Germinal center (tissue), 1 donor: ENCODE measurements at regions not wholly inside any gene's neighbourhood (a gene's known extent, or its start where the extent isn't known, plus 50 kb on each side); places are given as distances from the start of the nearest gene placed in this dataset.
"Not testable (repeated sequence)": the region's sequence is repeated elsewhere in the genome, so short reads cannot be mapped to it uniquely, and the experiment has no call there.

ENCODE experiments used
- DNase-seq: peaks from one replicate; pipeline ENCODE4 v3.0.0; 2012; ENCODE audit warnings: mixed read lengths, low spot score

DNA sequence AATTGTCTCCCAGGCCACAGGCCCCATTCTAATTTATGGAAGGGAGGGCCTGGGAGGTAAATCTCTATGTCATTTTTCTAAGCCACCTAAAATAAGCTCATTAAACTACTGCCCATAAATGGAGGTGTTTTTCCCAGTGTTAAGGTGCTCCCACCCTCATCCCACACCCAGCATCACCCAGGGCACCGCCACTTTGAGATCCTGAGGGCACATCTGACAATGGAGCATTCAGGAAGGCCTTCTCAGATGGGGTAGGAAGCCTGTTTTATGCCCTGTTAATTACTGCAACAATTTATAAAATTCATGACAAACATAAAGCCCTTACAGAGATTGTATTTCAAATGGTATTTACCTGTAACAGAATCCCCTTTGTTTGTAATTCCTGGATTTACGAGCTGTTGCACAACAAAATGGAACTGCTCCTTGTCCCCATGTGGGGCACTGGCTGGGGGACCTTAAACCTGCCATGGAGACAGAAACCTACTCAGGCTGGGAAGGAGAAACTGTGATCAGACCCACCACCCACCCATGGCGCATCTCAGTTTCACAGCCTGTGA is 319.5 kb upstream of the USP24 start:
- no peak for DNase-seq

DNA sequence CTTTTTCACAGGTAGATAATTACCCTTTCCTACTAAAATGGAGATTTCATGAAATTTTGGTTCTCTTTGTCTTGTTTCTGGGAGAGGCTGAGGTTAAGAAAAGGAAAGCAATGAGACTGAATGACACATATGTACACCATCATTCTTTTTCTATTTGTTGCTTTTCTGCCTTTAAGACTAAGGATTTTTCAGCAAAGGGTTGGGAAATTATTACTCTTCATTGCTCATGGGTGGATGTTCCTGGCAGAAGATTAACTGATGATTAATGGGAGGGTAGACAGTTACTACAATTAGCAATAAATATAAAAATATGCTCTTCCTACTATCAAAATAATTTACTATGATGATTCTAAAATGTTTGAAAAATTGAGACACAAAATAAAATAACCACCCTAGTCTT is 316.5 kb upstream of the USP24 start:
- no peak for DNase-seq

DNA sequence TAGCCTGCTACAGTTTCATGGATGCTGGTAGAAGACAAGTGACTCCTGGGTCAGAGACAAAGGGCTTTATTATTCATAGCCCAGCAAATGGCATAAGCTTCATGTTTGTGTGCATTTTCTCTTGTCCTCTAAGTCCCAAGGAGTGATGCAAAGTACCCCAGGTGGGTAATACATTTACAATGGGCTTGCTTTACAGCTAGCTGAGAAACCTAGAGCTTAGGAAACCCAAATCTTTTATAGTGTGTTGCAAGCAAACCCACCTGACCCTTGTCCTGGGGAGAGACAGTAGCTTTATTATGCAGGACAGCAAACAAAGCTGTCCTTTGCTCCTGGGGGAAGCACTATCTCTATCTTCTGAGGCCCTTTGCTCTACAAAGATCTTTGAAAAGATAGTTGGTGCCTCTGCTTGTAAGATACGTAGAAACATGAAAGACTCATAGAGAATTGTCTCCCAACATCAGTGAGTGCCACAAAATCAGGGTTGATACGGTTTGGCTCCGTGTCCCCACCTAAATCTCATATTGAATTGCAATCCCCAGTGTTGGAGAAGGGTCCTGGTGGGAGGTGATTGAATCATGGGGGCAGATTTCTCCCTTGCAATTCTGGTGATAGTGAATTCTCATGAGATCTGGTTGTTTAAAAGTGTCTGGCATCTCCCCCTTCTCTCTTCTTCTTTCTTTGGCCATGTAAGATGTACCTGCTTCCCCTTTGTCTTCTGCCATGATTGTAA is 315.8 kb upstream of the USP24 start:
- no peak for DNase-seq

DNA sequence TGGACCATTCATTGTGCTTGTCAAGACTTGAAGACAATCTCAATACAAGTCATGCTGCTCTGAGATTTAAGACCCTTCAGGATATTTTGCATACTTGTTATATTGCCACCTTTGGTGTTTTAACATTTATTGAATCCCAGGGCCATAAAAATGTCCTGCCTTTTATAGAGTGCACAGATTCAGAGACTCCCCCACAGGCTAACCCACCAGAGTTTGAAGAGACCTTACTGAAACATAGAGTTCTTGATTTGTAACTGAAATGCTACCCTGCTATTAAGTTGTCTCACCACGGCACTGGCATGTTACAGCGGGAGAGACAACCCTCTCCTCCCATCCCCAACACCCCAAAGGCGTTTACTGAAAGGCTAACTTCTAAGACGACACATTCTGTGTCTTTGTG is 313.9 kb upstream of the USP24 start:
- no peak for DNase-seq

DNA sequence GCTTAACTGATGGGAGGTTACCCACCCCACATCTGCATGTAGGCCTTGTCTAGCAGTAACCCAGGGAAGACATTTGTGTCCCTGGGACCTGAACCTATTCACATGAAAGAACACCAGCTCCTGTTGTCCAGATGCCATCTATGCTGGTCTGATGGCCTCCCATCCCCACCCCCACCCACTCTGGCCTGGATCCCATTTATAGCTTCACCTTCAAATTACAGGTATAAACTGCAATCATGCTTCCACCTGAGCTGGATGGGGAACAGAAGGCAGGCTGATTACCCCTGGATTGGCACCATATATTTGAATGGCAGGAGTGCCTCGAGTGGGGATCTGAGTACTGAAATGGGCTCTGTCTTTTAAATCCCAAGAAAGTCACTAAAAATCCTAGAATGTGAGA is 312.7 kb upstream of the USP24 start:
- no peak for DNase-seq

- DNase-seq = no peak
Observed at GRCh38 chr1:55526716-55527115, 311.6 kb upstream of the USP24 start.

GRCh38 chr1:55524006-55524405 is 308.8 kb upstream of the USP24 start:
- DNase-seq = no peak

DNA sequence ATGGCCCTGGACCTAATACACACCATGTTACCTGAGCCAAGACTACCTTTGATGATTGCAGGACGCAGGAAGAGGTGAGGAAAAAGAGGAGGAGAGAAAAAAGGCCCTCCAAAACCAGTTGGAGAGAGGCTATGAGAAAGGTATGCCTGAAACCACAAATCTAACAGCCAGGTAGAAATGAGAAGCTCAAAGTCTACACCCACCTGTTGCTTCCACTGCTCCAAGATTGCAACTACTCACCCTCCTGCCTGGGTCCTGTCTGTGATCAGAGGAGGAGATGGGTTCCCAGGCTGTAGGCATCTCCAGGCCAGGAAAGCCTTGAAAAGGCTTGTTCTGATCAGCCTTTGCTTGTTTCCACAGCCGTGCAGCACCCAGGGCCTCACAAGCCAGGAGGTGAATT is 307.8 kb upstream of the USP24 start:
- no peak for DNase-seq

GRCh38 chr1:55522353-55522903 is 307.3 kb upstream of the USP24 start:
- no peak for DNase-seq

DNA sequence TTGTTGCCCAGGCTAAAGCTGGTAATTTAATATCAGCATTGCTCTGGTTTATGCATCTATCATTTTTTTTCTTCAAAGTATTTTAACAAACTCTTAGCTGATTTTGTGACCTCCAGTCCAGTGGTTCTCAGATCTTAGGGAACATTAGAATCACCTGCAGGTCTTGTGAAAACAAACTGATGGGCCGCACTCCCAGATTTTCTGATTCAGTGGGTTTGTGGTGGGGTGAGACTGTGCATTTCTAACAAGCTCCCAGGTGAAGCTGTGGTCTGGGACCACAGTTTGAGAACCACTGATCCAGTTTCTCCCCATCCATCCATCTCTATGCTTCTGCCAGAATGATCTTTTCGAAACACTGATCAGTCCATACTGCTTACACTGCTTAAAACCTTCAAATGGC is 305.7 kb upstream of the USP24 start:
- DNase-seq = no peak

DNA sequence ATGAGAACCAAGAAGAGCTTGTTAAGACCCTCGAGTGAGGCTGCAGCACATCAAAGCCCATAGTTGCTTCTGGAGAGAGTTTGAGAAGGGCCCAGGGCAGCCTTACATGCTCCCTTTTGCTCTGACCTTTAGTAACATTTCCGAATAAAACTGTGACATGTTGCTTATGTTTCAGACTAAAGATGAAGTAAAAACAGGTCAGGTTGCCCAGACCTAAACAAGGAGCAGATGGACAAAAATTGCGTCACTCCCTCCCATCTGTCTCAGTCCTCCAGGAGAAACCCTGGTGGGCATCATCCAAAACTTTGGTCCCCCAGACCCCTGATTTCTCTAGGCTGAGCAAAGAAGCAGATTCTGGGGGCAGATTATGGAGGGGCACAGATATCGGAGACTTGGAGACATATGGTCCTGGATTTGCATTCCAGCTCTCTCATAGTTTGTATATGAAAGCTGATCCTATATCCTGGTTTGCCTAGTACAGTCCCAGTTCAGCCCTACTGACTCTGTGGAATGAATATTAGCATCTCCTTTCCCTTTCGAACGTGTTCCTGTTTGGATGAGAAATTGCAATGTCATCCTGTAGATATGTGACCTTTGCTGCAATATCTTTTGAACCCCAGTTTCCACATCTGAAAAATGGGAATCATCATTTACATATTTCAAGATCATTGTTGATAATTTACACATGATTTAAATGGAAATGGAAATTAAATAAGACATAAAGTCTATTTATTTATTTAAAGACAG is 304.9 kb upstream of the USP24 start:
- no peak for DNase-seq

DNA sequence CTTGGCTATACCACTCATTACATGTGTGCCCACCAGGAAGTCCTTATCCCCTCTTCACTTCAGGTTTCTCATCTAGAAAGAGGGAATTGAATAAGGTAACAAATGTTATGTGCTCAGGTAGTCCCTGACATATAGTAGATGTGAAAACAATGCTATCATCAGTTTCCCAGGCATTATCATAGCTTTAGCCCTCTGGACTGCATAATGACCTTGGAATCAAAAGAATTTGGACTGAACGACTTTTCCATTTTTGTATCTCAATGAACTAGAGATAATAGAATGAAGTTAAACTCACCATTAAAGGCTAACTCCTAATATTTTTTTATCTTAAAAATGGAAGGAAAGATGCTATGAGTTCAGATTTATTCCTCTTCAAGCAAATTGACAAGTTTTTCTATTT is 304.1 kb upstream of the USP24 start:
- no peak for DNase-seq

DNA sequence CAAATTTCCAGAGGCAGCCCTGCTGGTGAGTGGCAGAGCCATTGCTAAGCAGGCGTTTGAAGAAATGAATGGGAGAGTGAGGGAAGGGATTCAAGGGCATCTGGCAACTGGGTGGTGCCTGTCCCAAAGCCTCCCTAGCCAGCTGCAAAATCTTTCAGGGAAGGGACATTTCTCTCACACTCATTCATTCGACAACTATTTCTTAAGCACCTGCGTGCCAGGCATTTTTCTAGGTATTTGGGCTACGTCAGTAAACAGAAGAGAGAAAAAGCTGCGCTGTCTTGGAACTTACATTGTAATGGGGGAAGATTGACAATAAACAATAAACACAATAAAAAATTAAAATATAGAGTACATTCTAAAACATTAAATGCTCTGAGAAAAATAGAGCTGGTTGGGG is 301.9 kb upstream of the USP24 start:
- DNase-seq = no peak

GRCh38 chr1:55514571-55514970 is 299.4 kb upstream of the USP24 start:
- not testable (repeated sequence) for DNase-seq

DNA sequence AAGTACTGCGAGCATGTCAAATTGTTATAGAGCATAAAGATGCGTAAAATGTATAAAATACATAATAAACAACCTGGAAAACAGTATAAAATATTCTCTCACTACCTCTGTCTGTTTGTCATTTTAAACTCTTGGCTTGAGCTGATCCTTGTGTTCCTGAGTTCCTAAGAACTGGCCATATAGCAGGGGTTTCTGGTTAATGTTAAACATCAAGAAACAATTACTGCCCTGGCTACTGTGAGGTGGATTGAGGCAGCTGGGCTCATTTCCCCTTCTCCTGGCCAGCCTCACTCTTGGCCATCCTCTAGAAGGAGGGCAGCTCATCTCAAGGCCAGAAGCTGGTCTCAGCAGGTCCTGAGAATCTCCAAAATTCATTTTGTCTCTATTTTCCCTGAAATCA is 297.3 kb upstream of the USP24 start:
- DNase-seq = no peak

GRCh38 chr1:55507578-55507931 is 292.4 kb upstream of the USP24 start:
- DNase-seq = no peak

GRCh38 chr1:55506740-55507577 is 291.8 kb upstream of the USP24 start:
- DNase-seq = no peak

GRCh38 chr1:55505326-55505725 is 290.2 kb upstream of the USP24 start:
- no peak for DNase-seq

DNA sequence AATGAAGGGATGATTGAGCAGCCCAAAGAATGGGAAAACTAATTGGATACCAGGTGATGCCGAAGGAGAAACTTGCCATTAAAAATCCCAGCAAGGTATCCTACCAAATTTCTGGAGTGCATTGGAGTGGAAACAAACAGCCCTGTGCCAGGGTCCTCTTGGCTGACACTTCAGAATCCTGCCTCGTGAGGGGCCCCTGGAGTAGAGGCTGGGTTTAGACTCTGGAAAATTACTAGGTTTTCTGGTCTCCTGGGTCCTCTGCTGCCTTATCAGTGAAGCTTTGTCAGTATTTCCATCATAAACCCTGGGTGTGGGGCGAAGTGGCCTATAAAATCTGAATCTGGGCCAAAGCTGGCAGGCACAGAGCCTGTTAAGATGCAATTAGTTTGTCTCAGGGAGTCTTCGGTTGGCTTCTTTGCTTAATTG is 289.2 kb upstream of the USP24 start:
- DNase-seq = no peak

- no peak for DNase-seq
Observed at GRCh38 chr1:55503663-55504305, 288.6 kb upstream of the USP24 start.

GRCh38 chr1:55500601-55501000 is 285.4 kb upstream of the USP24 start:
- no peak for DNase-seq

DNA sequence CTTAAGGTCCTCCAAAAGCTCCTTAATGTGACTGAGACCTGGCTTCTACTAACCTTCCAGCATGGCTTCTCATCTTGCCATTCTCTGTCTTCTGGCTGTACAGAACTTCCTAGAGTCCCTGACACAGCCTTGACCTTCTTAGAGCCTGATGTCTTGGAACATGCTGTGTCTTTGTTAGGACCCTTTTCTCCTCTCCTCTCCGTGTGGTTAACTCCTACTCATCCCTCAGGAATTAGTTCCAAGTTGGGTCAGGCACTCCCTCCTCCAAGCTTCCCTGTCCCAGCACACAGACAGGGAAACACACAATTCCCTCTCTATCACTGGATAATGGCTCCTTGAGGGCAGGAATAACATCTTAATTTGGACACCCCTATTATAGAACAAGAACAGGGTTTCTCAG is 275.4 kb upstream of the USP24 start:
- no peak for DNase-seq
